Left ventricle myocardium inferior (tissue), 1 donor: ENCODE measurements at regions not wholly inside any gene's neighbourhood (a gene's known extent, or its start where the extent isn't known, plus 50 kb on each side); places are given as distances from the start of the nearest gene placed in this dataset.

Experiments
- DNase-seq: peaks from one replicate; pipeline ENCODE4 v3.0.0-alpha.2; 2020
- H3K27ac ChIP-seq: fragments of 200-600 bp; replicated peaks from 2 replicates; pipeline ENCODE4 v1.8.0; 2021
- H3K27me3 ChIP-seq: fragments of 200-600 bp; 2 replicates; pipeline ENCODE4 v1.8.0; 2021; ENCODE audit warnings: low read depth
- H3K36me3 ChIP-seq: fragments of 200-600 bp; 2 replicates; pipeline ENCODE4 v1.8.0; 2021
- H3K4me1 ChIP-seq: fragments of 200-600 bp; 2 replicates; pipeline ENCODE4 v1.8.0; 2021
- H3K4me3 ChIP-seq: fragments of 200-600 bp; 2 replicates; pipeline ENCODE4 v1.8.0; 2021; ENCODE audit warnings: mild to moderate bottlenecking, moderate library complexity
- H3K9me3 ChIP-seq: fragments of 200-600 bp; replicated peaks from 2 replicates; pipeline ENCODE4 v1.8.0; 2021
- CTCF ChIP-seq: fragments of 200-600 bp; IDR thresholded peaks from 2 replicates; pipeline ENCODE4 v1.8.0; 2021; ENCODE audit warnings: antibody characterized with exemption, mild to moderate bottlenecking, borderline replicate concordance
- intact Hi-C: fragments of 100-400 bp; cut with micrococcal nuclease; formaldehyde crosslinking; loops from one replicate; pipeline ENCODE4 v1.11.0; 2022
- donor health status: DM: no; HTN: yes; CAD: no; lungs with severe emphysema.

- H3K27me3 ChIP-seq: no peaks in the 10 kb centered on the region
- no peak for DNase-seq
- intact Hi-C loops: no loop called here
- no peak overlapping the region for H3K4me3 ChIP-seq
- no peaks in the 10 kb centered on the region for H3K4me1 ChIP-seq
- no peaks in the 10 kb centered on the region for H3K36me3 ChIP-seq
- H3K27ac ChIP-seq: no peak overlapping the region
- H3K9me3 ChIP-seq: peaks cover 8% of the 10 kb centered on the region
- no peak for TF ChIP-seq CTCF
Observed at GRCh38 chr3:104584682-104585081, 782.0 kb upstream of the ALCAM start.

- Histone ChIP-seq H3K9me3 (peaks cover 11% of the 10 kb centered on the region), H3K4me1 (no peaks in the 10 kb centered on the region), H3K27me3 (no peaks in the 10 kb centered on the region), H3K4me3 (no peak overlapping the region), H3K36me3 (no peaks in the 10 kb centered on the region), H3K27ac (no peak overlapping the region)
- no peak for DNase-seq
- no peak for TF ChIP-seq CTCF
- intact Hi-C loops: no loop called here
Observed at GRCh38 chr3:104586344-104586743, 780.4 kb upstream of the ALCAM start.

GRCh38 chr3:104588442-104588841 lies 778.3 kb upstream of the ALCAM start:
- no peak overlapping the region for H3K4me3 ChIP-seq
- peaks cover 11% of the 10 kb centered on the region for H3K9me3 ChIP-seq
- H3K36me3 ChIP-seq: no peaks in the 10 kb centered on the region
- no peaks in the 10 kb centered on the region for H3K27me3 ChIP-seq
- no peak overlapping the region for H3K27ac ChIP-seq
- no peaks in the 10 kb centered on the region for H3K4me1 ChIP-seq
- DNase-seq: no peak
- intact Hi-C loops: no loop called here
- TF ChIP-seq CTCF: no peak

GRCh38 chr3:104591776-104592175 lies 774.9 kb upstream of the ALCAM start:
- peaks cover 11% of the 10 kb centered on the region for H3K9me3 ChIP-seq
- H3K27ac ChIP-seq: no peak overlapping the region
- no peaks in the 10 kb centered on the region for H3K27me3 ChIP-seq
- no peak for DNase-seq
- intact Hi-C loops: no loop called here
- no peaks in the 10 kb centered on the region for H3K4me1 ChIP-seq
- no peak for TF ChIP-seq CTCF
- H3K4me3 ChIP-seq: no peak overlapping the region
- no peaks in the 10 kb centered on the region for H3K36me3 ChIP-seq

- H3K9me3 ChIP-seq: peaks cover 6% of the 10 kb centered on the region
- TF ChIP-seq CTCF: no peak
- H3K4me3 ChIP-seq: no peak overlapping the region
- intact Hi-C loops: no loop called here
- H3K27me3 ChIP-seq: no peaks in the 10 kb centered on the region
- DNase-seq: no peak
- no peaks in the 10 kb centered on the region for H3K4me1 ChIP-seq
- H3K27ac ChIP-seq: no peak overlapping the region
- no peaks in the 10 kb centered on the region for H3K36me3 ChIP-seq
Observed at GRCh38 chr3:104594491-104594890, 772.2 kb upstream of the ALCAM start.

- H3K4me3 ChIP-seq: no peak overlapping the region
- TF ChIP-seq CTCF: no peak
- H3K4me1 ChIP-seq: no peaks in the 10 kb centered on the region
- H3K27ac ChIP-seq: no peak overlapping the region
- no peaks in the 10 kb centered on the region for H3K9me3 ChIP-seq
- intact Hi-C loops: no loop called here
- no peaks in the 10 kb centered on the region for H3K36me3 ChIP-seq
- no peaks in the 10 kb centered on the region for H3K27me3 ChIP-seq
- no peak for DNase-seq
Observed at GRCh38 chr3:104596054-104596453, 770.7 kb upstream of the ALCAM start.
